SH-SY5Y (cell line): ENCODE measurements at regions not wholly inside any gene's neighbourhood (a gene's known extent, or its start where the extent isn't known, plus 50 kb on each side); places are given as distances from the start of the nearest gene placed in this dataset.

ENCODE experiments used
- GATA2 ChIP-seq: IDR thresholded peaks from 2 replicates; pipeline ENCODE4 v1.6.1; 2011; ENCODE audit warnings: mild to moderate bottlenecking, low read depth, low read length
- GATA3 ChIP-seq: IDR thresholded peaks from 2 replicates; pipeline ENCODE4 v1.6.1; 2011; ENCODE audit warnings: low read depth, mild to moderate bottlenecking, low read length, moderate library complexity

DNA sequence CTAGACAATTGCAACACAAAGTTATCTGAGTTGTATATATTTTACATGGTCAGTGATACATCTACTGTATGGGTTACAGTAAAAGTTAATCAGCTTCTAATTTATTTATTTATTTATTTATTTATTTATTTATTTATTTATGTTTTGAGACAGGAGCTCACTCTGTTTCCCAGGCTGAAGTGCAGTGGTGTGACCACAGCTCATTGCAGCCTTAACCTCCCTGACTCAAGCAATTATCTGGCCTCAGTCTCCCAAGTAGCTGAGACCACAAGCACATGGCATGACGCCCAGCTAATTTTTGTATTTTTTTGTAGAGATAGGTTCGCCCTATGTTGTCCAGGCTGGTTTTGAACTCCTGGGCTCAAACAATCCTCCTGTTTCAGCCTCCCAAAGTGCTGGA lies 241.6 kb downstream of the PTPRC start:
- no peak for TF ChIP-seq GATA3
- no peak for TF ChIP-seq GATA2

DNA sequence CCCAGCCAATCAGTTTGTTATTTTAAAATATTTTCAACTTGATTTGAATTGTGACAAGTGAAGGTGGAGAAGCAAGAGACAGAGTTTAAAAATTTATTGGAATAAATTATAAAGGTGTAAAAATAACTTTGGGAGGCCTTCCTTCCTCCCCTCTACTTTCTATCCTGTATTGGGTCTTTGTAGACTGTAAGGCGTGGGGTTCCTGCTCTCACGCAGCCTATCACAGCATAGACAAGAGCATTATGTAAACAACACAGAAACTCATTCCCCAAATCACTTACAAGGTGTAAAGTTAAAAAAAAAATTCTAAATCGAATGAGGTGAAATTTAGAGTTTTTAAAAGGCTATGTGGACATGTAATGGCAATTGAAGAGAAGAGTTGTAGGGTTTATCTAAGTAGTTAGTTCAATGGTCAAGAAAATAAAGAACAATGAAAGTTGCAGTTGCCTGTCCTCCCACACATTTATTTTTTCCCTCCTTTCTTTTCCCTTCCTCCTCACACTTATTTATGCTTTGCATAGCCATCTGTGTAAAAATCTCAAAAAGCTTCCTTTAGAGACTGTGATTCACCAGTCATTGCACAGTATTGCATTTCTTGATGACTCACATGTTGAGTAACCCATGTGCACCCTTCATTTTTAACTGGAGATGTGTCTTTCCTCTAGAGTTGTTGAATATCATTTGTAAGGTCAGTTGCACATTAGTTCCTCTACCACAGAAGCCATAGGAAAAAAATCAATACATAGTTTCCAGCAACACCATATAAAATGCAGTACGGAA lies 242.2 kb downstream of the PTPRC start:
- TF ChIP-seq GATA2: no peak

DNA sequence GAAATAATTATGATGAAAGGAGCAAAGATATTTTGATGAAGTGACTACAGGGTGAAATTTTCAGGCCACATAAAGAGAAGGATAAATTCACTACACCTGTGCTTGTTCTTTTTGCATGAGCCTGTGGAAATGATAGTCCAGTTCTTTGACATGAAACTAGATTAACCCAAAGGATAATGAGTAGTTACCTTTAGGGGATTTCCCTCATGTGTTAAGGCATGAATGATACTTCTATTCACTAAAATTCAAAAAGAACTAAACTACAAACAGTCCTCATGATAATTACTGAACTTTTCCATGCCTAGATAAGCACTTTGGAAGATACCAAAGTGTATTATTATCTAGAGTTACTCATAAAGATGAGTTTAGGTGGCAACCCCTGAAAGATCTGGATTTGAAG lies 244.3 kb downstream of the PTPRC start:
- no peak for TF ChIP-seq GATA3
- no peak for TF ChIP-seq GATA2

DNA sequence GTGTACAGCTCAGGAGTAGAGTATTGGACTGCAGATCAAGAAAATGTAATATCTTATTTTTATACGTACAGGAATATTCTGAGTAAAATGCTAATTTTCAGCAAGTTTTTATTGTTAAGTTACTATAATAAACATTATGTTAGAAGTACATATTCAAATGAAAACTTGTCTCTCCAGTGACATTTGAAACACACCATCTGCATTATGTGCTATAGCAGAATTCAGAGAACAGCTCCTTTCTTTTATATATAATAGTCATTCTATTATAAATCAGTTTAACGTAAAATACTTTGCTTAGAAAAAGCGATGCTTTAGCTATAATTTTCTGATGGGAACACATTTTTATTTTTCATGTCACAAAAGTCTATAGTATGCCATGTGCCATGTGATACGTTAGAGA lies 249.0 kb downstream of the PTPRC start:
- TF ChIP-seq GATA3: no peak
- no peak for TF ChIP-seq GATA2

DNA sequence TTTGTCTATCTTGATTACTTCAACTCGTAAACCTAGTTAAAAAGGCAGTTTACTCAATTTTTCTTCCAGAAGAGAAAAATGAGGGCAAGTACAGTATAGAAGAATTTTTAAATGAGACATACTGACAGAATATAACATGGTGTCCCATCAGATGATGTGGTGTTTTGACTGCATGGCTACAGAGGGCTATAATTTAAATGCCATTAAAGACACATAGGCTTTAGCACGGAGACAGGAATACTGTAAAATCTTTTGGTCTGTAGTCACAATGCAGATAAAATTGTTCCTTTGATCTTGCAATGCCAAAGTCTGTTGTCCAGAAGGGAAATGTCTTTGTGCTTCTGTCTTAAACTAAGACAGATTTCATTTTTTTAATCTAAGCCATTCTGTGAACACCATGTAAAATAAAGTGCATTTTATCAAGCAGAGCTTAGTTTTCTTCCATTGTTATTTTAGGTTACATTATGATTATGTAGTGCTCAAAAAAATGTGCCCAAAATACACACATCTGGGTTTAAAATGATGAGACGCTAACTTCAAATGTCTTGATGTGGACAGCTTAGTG lies 249.6 kb downstream of the PTPRC start:
- no peak for TF ChIP-seq GATA2
- TF ChIP-seq GATA3: no peak

DNA sequence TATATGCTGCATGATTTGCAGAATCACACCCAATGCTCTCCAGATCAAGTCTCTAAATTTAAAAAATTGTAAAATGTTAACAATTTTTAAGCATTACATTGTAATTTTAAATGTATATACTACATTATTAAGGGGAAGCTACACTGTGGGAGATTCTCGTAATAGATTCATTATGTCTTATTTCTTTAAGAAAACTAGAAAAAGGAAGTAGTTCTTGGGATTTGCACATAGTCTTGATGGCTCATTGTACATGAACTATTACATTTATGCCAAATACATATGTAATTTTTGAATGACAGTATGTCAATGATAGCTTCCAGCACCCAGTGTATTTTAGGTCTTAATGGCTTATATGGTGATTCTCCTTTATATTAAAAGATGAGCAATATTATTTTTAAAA lies 250.3 kb downstream of the PTPRC start:
- TF ChIP-seq GATA2: no peak
- no peak for TF ChIP-seq GATA3

DNA sequence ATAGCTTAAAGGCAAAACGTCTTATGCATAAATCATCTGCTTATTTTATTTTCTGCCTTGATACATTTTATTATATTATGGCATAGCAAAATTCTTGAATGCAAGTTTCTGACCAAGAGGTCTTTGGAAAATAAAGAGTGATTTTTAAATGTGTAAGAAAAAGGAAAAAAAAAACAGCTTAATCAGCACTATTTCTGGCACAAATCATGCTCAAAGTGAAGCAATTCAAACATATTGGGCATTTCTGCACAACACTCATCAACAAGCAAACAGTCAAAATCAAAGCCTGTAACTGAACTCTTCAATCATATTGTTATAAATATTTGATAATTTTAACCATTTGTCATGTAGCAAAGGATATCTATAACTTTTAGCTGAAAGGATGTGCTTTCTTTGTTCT lies 250.9 kb downstream of the PTPRC start:
- TF ChIP-seq GATA2 (no peak), GATA3 (no peak)

DNA sequence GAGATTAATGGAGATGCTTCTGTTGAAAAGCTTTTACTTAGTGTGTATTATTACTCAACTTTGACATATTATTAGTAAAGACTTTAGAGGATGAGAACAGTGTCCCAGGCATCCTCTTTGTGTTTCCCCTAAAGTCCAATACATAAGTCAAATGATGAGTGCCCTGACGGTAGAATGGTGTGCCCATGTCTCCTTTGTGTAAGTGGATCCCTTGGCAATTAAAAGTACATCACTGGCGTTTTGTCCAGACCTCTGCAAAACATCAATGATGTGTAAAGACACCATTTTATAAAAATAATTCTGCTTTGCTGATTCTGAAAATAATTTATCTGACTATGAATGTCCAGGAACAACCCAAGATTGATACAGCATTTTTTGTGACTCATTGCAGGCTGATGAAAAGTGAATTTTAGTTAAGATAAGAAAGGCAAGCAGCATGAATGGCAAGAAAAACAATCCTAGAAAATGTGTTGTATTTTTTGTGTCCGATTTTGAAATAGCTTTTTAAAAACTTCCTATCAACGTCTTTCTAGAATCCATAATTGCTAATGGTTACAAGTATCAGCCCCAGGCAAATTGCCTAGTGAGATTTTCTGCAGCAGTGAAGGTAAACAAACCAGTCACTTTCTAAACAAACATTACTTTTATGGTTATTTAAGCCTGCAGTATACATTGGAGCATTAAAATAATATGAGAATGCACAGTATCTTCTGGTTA lies 251.5 kb downstream of the PTPRC start:
- no peak for TF ChIP-seq GATA2
- TF ChIP-seq GATA3: no peak

DNA sequence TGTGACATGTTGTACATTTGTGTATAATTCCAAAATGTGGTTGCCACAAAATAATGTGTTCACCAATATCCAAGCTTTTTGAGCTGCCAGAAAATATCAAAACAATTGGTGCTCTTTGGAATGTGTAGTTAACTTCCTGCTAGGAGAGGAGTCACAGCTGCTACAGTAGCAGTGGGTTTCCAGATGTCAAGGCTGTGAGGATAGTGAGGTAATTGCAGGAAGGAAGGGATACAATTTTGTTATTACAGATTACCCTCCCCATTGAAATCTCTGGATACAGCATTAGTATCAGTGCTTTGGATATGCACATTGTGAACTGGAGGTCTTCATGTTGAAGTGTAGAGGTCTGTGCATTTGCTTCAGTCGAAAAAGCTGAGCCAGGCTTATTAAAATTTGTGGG lies 253.2 kb downstream of the PTPRC start:
- TF ChIP-seq GATA2: no peak
- TF ChIP-seq GATA3: no peak

DNA sequence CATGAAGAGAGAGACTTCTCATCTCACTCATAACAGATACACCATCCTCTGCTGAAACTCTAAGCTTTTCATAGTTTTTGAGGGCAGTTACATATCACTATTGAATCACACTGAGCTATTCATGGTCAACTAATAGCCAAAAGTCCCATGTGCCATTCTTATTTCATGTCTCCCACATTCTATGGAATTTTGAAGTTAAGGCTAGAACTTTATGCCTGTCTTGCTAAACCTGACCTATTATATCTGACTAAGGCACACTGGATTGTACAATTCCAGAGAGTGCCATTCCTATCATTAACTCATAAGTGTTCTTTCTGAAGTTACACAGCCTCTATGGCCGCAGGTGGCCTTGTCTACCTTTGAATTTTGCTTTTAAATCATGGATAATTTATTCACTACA lies 254.3 kb downstream of the PTPRC start:
- TF ChIP-seq GATA3: no peak
- TF ChIP-seq GATA2: no peak

DNA sequence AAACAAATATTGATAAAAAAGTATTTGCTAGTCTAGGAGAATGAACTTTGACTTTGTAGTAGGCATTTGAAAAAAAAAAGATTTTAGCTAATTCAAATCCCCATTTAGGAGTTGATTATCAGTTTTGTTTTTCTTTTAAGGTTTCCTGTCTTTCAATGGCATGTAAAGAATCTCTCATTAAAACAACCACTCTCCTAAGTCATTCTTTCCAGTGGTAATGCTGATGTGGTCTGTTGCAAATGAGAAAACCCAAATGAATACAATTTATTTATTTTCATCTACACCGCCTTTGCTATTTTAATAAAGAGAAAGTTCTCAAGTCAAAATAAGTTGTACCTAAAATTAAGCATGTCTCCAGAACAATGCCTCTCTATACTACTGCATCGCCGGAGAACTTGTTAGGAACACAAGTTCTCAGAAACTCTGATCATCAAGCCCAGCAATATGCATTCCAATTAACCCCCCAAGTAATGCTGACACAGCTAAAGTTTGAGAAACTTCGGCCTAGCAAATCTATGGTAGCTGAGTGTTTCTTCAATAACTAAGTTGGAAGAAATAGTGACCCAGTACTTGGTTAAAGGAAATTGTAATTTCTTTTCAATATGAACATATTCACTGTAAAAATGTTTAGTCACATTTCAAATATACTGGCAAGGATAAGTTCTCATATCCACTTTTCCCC lies 255.1 kb downstream of the PTPRC start:
- TF ChIP-seq GATA2 (no peak), GATA3 (no peak)

DNA sequence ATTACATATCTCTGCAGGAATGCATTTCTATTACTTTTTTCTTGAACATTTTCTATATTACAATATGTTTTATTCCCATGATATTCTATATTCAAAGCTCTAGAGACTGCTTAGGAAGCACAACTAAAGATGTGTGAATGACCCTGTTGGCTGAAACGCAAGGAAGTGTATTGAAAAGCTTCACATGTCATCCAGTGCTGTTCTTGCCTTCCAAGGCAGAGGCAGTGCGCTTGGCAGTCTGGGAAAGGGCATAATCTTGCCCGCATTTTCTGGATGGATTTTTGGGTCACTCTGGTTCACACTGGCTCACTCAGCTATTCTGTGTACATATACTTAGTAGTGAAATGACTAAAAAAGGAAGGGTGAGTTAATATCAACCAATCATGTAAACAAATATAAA lies 262.4 kb downstream of the PTPRC start:
- TF ChIP-seq GATA3: no peak
- TF ChIP-seq GATA2: no peak

DNA sequence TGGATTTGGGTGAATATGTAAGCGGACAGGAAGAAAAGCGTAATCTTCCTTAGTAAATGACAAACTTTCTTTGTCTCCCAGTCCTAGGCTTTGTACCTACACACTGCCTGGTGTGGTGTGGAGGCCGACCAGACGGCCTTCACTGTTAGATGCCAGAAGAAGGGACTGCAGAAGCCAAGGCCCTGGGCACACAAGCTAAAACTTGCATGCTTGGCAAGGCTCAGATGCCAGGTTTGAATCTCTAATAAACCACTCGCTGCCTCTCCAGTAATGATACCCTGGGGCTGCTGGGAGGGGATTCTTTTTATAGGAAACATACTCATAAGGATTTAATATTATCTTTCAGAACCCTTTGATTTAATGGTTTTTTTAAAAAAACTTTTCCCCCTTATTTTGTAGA lies 263.8 kb downstream of the PTPRC start:
- TF ChIP-seq GATA3 (no peak), GATA2 (no peak)

DNA sequence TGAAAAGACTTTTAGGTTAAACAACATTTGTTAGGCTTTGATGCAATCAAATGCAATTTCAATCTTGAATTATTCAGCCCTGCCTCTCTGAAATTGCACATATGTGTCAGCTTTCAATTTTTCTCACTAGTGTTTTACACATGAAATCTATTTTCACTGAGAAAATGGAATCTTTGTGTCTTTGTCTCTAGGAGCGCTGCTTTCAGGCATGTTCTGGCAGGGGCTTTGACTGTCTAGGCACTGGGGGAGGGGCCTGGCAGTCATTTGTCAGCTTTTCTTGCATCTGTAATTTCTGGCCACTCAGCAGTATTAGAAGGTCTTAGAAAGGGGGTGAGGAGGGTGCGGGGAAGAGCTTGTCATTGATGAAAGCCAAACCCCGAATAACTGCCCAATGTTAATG lies 264.4 kb downstream of the PTPRC start:
- no peak for TF ChIP-seq GATA3
- no peak for TF ChIP-seq GATA2
